GM12878 (cell line): ENCODE measurements at regions not wholly inside any gene's neighbourhood (a gene's known extent, or its start where the extent isn't known, plus 50 kb on each side); places are given as distances from the start of the nearest gene placed in this dataset.

Experiments
- CTCF ChIP-seq, 3 experiments: IDR thresholded peaks in 2 of 3; conservative IDR thresholded peaks in 1 of 3; 2 replicates each; pipeline ENCODE4 v1.5.1; 2011; ENCODE audit warnings: low read depth in 3 of 3, low read length in 3 of 3, mild to moderate bottlenecking in 3 of 3, control low read depth in 2 of 3, moderate library complexity in 2 of 3, inconsistent platforms in 1 of 3, mixed read lengths in 1 of 3; ENCODE audit not compliant: control insufficient read depth in 2 of 3, insufficient read depth in 1 of 3; ENCODE audit errors: extremely low read depth in 1 of 3
- SPI1 ChIP-seq: IDR thresholded peaks from 2 replicates; pipeline ENCODE4 v1.6.1; 2011; ENCODE audit warnings: low read depth, mild to moderate bottlenecking, low read length, moderate library complexity, borderline replicate concordance; ENCODE audit not compliant: insufficient read depth

- TF ChIP-seq SPI1 (no peak), CTCF (IDR thresholded peaks at IDR 0.05 in 2 of 3, conservative IDR thresholded peaks at IDR 0.05 in 1 of 3; ENCODE audit: control insufficient read depth in 2 of 3, extremely low read depth in 1 of 3, insufficient read depth in 1 of 3, low read depth in 3 of 3, low read length in 3 of 3) (no peak)
These were observed 612.8 kb downstream of the RNF144A start for GRCh38 chr2:7530001-7530400.
